ENCODE measurements at regions not wholly inside any gene's neighbourhood (a gene's known extent, or its start where the extent isn't known, plus 50 kb on each side); places are given as distances from the start of the nearest gene placed in this dataset.

DNA sequence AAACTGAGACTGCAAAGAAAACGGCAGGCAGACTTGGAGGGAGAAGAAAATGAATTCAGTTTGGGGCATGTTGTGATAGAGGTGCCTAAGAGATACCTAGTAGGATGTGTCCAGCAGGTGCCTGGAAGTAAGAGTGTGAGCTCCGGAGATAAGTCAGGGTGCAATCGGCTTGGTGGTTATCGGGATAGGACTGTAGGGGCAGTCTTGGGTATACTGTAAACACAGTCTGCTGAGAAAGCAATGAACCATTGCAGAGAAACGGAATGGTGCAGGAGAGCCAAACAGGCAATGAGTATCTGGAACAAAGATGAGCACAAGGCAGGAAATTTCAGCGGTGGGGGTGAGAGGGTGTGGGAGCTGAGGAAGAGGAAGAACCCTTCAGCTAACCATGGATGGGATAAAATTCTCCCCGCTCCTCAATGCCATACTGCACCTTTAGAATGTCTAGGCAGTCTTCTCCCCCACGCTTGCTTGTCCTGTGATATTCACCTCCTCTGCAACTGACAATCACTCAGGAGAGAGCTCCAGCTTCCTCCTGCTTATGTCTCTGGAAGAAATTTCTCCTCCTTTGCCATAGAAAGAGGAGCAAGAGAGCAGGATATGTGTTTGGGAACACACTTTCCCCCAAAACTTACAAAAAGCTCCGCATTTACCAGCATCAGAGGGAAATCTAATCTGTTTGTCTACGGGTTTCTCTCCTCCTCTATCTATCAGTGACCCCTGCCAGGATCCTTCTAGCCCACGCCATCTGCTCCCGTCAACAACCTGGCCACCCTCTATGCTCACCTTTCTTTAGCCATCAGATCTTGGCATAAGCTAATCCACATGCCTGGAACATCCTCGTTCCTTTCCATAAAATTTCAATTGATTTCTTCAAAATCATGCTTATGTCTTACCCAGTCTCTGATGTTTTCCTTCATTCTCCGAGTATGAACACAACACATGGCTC is 381.7 kb upstream of the JARID2 start:
- DNase-seq (ENCODE audit: low read depth in 1 of 2, low spot score in 1 of 2), result no peak

DNA sequence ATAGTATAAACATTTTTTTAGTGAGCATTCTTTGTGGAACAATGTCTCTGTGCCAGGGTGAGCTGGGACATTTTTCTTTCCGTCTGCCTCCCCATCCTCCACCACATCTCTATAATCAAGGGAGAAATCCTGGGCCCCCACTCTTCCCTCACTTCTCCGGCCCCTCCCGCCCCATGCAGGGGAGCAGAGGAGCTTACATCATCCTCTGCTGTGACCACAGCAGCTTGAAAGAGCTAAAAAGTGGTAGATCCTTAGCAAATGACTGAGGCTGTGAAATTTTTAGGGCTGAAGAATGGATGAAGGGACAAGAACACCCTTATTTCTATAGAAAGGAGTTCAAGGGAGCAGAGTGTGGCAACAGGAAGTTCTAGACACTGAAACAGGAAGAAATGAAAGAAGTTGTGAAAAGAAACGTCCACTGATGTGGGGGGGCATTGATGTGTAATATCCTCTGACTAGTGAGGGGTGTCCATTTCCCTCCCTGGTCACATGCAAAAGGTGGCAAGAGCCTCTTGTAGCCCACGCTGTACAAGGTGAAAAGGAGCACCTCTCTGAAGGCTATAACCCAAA is 380.3 kb upstream of the JARID2 start:
- no peak for DNase-seq (ENCODE audit: low read depth in 1 of 2, low spot score in 1 of 2)

DNA sequence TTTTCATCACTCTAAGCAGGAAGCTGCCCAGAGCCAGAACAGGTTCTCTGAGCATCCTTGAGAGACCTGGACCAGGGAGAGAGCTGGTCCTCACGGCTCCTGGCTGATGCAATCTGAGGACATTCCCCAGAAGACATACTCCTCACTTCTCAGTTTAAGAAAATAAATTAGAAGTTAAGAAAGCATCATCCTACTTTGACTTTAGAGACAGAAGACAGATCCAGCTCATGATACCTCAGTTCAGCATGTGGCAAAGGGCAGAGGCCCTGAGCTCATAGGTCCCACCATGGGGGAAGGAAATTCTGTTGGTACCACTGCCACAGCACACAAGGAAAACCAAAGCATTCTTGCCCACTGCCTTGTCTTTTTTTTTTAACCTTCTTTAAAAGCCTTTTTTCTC is 378.1 kb upstream of the JARID2 start:
- no peak for DNase-seq (ENCODE audit: low read depth in 1 of 2, low spot score in 1 of 2)

DNA sequence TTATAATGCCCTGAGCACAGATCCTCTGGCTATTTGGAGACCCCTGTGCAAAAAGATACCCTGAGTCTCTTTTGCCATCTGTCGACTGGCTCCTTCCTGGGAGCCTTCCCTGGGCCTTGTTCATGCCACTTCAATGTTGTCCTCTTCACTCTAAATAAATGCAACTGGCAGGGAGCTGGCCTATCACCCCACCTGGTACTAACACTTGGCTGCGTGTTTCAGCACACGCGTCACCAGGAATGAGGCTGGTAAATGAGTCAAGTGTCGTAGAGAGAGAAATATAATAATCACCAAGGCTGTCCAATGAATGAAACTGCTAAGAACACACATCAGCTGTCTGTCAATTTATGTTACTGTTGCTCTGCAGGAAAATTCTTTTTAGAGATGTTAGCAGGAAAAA is 374.6 kb upstream of the JARID2 start:
- no peak for DNase-seq (ENCODE audit: low read depth in 1 of 2, low spot score in 1 of 2)

DNA sequence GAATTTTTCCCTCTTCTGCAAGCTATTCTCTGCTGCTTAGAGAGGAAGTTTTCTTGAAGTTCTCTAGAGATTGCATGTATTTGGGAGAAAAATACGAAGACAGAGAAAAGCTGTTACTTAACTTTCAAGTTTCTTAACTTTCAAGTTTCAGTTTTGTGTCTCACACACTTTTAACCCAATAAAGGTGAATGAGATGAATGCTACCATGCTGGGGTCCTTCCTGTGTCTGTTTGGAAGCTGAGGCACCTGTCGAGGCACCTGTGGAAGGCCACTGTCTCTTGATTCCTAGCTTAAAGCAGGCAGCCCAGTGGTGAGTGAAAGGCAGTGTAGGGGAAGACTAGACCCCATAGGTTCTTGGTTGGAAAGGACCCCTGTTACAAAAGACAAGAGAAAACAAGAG is 372.8 kb upstream of the JARID2 start:
- DNase-seq (ENCODE audit: low read depth in 1 of 2, low spot score in 1 of 2), result no peak

DNA sequence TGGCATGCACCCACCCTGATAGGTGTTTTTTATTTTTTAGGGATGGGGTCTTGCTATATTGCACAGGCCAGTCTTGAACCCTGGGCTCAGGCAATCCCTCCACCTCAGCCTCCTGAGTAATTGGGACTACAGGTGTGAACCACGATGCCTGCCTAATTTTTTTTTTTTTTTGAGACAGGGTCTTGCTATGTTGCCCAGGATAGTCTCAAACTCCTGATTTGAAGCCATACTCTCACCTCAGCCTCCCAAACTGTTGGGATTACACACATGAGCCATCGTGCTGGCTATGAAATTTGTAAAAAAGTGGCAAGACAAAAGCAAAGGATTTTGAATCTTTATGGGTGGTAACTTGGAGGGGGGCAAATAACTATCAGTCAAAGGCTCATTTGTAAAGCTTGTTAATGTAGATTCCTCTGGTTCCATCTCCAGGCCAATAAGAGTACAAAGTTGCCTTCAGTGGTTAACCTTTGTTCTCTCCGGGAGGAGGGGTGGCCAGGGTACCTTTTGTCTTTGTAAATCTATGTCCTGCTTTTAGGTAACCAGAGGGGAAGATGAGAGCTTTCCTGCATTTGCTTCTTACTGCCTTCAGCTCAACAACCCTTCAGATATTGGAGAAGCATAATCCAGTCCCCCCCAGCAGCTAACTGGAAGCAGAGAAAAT is 372.0 kb upstream of the JARID2 start:
- DNase-seq (ENCODE audit: low read depth in 1 of 2, low spot score in 1 of 2), result no peak

DNA sequence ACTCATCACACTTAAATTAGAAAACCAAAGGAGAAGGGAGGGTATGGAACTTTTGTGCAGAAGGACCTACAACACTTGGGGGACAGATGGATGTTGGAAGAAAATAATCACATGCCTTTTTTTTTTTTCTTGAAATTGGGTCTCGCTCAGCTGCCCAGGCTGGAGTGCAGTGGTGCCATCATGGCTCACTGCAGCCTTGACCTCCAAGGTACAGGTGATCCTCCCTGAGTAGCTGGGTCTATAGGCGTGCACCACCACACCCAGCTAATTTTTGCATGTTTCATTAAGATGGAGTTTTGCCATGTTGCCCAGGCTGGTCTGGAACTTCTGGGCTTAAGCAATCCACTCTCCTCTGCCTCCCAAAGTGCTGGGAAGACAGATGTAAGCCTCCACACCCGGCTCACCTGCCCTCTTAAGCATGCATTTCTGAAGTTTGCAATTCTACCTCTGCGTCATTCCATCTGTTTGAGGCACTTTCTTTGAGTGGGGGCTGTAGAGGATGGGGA is 370.8 kb upstream of the JARID2 start:
- DNase-seq (ENCODE audit: low read depth in 1 of 2, low spot score in 1 of 2), result no peak

DNA sequence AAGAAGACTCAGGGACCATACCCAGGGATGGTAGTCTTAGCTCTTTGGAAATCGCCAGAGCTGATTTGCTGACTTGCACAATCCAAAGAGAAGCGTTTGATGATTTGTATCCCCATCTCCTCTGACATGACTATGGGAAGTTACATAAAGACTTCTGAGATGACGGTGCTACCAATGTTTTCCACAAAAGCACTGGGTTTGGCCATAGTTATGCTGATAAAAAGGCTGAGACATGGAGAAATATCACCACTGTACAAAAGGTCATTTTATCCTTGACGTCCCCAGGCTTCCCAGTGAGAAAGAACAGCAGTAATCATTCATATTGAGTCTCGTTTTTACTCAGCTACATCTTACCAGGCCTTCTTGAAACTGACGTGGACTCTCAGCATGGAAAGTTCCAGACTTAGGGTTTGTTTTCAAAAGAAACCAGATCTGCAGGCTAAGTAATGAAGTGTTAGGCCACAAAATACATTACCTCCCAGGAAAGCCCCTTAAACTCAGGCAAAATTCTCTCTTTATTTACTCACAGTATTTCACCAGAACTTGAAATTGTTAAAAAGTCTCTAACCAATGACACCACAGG is 370.3 kb upstream of the JARID2 start:
- no peak for DNase-seq (ENCODE audit: low read depth in 1 of 2, low spot score in 1 of 2)

DNA sequence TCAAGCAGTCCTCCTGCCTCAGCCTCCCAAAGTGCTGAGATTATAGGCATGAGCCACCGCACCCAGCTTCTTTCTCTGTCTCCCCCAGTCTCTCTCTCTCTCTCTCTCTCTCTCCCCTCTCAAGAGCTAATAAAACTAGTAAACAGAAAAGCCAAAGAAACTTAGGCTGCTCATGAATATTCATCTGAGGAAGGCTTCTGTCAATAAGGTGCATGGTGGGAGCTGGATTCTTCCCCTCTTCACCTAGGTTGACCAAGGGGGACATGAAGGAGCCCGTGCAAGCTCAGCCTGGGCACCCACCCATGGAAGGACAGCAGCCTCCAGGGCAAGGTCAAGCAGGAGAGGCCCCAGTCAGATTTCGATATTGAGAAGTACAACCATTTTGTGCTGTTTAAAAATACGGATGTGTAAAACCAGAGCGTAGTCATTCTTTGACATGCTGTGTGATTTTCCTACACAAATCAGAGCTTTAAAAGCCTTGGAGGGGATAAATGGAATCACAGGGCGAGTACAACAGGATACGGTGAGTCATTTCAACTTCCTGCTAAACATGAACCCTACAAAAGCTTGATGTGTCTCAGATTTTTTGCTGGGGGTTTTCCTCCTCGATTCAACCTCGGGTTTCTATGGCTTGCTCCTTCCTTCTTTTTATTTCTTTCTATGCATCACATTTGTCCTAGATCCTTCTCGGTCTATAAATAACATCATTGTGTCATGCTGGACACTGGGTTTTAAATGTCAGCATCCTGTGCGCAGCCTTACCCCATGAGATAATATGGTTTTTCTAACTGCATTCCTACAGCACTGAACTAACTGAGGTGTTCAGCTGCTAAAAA is 368.9 kb upstream of the JARID2 start:
- no peak for DNase-seq (ENCODE audit: low read depth in 1 of 2, low spot score in 1 of 2)

DNA sequence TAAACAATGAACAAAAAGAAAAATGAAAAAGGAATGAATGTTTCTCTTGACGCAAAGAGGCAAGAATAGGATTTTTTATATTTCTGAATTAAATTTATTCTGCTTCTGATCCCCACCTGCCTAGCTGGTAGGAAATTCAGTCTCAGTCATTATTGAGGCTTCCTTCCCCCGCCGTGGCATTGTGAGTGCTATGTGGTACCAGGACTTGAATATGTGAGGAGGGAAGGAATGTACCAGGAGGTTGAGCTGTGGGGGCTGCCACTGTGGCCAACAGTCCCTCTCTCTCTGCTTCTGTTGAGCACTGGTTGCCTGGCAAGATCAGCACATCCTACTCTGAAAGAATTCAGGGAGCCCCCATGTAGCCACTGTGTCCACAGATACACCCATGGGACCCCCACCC is 368.1 kb upstream of the JARID2 start:
- no peak for DNase-seq (ENCODE audit: low read depth in 1 of 2, low spot score in 1 of 2)

DNA sequence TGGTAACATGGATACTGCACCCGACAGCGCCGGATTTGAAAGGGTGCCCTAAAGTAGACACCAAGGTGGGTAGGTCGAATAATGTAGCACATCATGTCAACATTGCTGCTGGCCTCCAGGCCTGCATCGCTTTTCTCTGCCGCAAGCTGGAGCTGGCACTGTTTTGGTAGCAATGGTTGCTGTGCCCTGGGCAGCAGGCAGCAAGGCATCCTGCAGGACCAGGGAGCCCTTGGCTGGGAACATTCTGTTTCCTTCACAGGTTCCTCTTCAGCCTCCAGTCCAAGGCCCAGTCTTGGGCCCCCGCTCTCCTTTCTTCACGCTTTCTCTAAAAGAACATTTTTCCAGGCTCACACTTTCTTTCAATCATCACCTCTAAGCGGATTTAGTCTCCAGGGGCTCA is 365.8 kb upstream of the JARID2 start:
- no peak for DNase-seq (ENCODE audit: low read depth in 1 of 2, low spot score in 1 of 2)

DNA sequence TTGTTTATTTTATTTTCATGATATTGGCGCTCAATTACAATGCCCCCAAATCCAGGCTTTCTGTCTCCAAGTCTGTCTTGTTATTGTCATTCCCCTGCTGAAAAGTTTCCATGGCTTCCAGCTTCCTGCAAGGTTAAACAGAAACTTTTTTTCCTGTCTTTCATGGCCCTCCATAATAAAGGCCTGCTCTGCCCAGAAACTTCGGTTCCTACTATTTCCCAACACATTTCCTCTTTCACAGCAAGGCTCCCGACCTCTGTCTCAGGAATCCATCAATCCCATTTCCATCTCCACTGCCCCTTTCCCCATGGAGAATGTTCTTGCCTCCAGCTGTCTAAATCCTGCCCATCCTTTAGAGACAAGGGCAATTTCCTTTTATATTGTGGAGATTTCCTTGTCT is 365.2 kb upstream of the JARID2 start:
- no peak for DNase-seq (ENCODE audit: low read depth in 1 of 2, low spot score in 1 of 2)

DNA sequence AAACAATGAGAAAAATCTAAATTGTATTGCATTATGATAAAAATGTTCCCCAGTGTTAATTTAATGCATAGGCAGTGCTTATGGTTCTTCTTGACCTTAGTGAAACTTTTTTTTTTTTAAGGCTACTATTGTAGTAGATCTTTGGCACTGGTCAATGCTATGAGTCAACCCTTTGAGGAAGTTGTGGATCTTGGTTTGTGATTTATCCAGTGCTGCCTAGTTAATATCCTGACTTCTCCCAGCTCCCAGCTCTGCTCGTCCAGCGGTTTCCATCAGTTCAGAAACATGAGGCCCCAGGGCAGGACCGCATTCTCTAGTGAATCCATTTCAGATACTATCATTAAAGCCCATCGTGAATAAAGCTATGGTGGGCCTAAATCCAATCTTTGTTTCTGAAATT is 364.5 kb upstream of the JARID2 start:
- no peak for DNase-seq (ENCODE audit: low read depth in 1 of 2, low spot score in 1 of 2)

DNA sequence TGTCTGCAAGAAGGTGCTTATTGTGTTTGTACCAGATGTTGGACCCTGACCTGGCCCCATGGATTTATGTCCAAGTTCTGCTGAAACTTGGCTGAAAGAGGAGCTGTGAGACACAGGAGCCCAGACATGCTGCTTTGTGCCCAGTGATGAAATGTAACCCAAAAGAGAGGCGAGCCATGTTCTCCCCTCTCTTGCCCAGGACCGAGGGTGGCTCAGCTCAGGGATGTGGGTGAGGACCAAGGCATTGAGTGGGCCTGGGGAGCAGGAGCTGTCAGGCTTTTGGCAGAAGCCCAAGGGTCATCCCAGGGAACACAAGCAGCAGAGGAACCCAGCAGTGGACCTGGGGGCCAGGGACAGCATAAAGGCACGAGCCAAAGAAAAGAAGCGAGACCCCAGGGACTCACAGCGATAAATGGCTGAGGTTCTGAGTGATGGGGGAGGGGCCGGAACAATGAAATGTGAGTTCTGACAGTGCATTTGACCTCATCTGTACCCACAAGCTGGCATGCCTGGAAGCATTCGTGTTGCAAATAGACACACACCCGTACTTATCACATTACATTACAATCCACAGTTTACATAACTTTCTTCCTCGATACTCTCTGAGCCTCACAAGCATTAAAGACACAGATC is 363.4 kb upstream of the JARID2 start:
- no peak for DNase-seq (ENCODE audit: low read depth in 1 of 2, low spot score in 1 of 2)

DNA sequence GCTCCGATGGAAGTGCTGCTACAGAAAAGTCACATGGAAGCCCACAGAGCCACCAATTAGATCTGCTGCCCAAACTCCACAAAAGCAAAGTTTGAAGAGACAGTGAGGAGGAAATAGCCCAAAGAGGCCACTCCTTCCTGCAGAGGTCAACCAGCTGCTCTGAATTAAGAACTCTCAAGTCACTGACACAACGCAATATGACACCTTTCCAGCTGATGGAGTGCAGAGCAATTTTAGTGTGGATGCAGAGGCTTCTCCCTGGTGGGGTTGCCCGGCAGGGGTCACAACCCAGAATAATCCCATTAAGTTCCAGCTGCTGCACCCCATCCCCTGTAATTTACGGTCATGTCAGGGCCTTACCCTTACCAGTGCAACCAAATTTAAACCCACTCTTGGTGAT is 361.9 kb upstream of the JARID2 start:
- DNase-seq (ENCODE audit: low read depth in 1 of 2, low spot score in 1 of 2), result no peak

DNA sequence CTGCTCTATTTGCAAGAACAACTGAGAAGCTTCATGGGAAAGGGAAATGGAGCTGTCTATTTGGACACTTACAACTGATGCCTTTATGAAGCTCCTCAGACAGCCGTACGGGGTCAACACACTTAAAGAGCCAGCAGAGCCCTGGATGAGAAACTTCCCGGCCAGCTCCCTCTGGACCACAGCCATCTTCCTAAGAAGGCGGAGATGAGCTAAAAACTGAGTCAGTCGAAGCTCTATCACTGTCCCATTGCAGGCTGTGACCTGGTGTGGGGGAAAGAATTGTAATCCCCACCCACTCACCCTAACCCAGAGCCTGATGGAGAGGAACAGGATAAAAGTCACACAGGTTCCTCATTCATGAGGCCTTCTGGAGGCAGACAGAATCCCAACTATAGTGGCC is 360.4 kb upstream of the JARID2 start:
- no peak for DNase-seq (ENCODE audit: low read depth in 1 of 2, low spot score in 1 of 2)

DNA sequence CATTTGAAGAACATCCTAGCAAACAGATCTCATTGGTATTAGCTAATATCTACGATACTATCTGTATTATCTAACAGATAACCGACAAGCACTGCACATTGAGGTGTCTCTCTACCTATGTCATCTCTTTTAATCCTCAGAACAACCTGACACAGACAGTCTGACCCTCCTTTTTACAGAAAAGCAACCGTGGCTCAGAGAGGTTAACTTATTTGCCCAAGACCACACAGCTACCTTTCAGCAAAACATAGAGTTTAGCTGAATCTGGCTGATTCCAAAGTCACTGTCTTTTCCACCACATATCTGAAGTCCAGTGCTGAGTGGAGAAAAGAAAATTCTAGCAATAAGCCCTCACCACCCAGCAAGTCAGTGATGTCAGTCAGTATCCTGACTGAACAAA is 358.7 kb upstream of the JARID2 start:
- no peak for DNase-seq (ENCODE audit: low read depth in 1 of 2, low spot score in 1 of 2)

DNA sequence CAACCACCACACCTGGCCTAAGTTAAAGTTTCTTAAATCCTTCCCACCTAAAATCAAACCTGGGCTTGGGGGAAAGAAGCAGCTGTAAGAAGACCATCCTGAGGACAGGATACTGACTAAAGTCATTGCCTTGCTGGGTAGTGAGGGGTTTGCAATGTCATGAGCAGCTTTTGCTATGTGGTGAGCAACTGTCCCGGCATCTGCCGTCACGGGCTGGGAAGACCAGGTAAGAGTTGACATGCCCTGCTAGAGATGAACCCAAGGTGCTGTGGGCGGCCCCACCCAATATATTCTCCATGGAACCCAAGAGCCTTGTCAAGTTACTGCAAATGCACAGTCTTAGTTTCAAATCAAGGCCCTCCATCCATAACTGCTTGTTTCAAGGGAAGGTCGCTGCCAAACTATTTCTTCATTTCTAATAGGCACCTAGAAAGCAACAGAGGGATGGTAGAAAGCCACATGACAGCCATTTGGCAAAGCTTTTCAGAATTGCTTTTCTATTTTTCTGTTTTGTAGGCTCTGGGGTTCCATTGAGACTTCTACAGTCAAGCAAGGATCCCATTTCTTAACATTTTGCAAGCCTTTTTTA is 357.8 kb upstream of the JARID2 start:
- DNase-seq (ENCODE audit: low read depth in 1 of 2, low spot score in 1 of 2), result no peak

DNA sequence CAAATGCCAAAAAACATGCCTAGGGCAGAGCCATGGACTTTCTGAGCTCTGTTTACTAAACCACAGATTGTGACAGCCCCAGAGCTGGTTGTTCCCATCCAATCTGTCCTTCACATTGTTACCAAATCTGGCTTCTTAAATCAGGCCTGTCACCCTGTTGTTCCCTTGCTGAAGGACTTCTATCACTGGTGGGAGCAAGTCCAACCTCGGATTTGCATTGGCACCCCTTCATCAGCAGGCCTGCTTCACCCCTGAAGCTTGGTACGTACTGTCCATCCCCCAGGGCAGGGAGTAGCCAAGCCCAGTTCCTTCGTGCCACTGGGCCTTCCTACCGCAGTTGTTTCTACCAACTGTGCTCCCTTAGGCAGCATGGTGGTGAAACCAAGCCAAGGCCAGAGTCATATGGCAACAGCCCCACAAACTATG is 357.3 kb upstream of the JARID2 start:
- DNase-seq (ENCODE audit: low read depth in 1 of 2, low spot score in 1 of 2), result no peak

DNA sequence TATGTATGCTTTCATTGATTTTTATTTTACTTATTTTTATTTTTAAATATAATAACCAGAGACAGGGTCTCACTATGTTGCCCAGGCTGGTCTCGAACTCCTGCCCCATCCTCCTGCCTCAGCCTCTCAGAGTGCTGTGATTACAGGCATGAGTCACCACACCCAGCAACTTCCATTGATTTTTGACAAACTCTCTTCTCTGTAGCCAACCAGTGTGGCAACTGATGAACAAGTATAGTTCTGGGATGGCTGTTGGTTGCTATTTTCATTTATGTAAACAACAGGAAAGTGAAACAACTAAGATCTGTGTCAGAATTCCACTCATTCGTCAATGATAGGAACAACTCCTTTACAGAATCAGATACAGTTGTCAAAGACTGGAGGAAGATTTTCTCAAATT is 356.7 kb upstream of the JARID2 start:
- DNase-seq (ENCODE audit: low read depth in 1 of 2, low spot score in 1 of 2), result no peak
